ENCODE measurements at regions not wholly inside any gene's neighbourhood (a gene's known extent, or its start where the extent isn't known, plus 50 kb on each side); places are given as distances from the start of the nearest gene placed in this dataset.

GRCh38 chr4:15340332-15340731 lies 87.5 kb upstream of the C1QTNF7 start:
- no peaks in the 10 kb centered on the region for H3K27me3 ChIP-seq (replicated peaks; ENCODE audit: insufficient read depth)
- H3K27ac ChIP-seq: peak overlapping the region; percentile 24 to 47
- H3K4me3 ChIP-seq: peak overlapping the region; percentile 59
- H3K4me1 ChIP-seq (ENCODE audit: control insufficient read depth in 1 of 2, low read depth in 2 of 2): peaks cover 10 to 88% of the 10 kb centered on the region in 2 donors
- no peak for TF ChIP-seq CTCF (IDR thresholded peaks at IDR 0.05)
- ATAC-seq (ENCODE audit: insufficient number of reproducible peaks, low FRiP score, low read depth) (no peak), DNase-seq (ENCODE audit: low spot score) (no peak)
- H3K36me3 ChIP-seq: no peaks in the 10 kb centered on the region
- H3K9me3 ChIP-seq: no peaks in the 10 kb centered on the region

- TF ChIP-seq CTCF (IDR thresholded peaks at IDR 0.05): no peak
- peak overlapping the region; percentile 59 for H3K4me3 ChIP-seq
- H3K27me3 ChIP-seq (replicated peaks; ENCODE audit: insufficient read depth): no peaks in the 10 kb centered on the region
- no peaks in the 10 kb centered on the region for H3K9me3 ChIP-seq
- H3K4me1 ChIP-seq (ENCODE audit: control insufficient read depth in 1 of 2, low read depth in 2 of 2): peaks cover 10 to 90% of the 10 kb centered on the region in 2 donors
- H3K27ac ChIP-seq: peak overlapping the region; percentile 26 to 47
- DNase-seq (ENCODE audit: low spot score): no peak
- H3K36me3 ChIP-seq: no peaks in the 10 kb centered on the region
- no peak for ATAC-seq (ENCODE audit: insufficient number of reproducible peaks, low FRiP score, low read depth)
Observed at GRCh38 chr4:15340902-15341732, 86.7 kb upstream of the C1QTNF7 start.

GRCh38 chr4:15341733-15342300 lies 86.0 kb upstream of the C1QTNF7 start:
- ATAC-seq (ENCODE audit: insufficient number of reproducible peaks, low FRiP score, low read depth) (no peak), DNase-seq (ENCODE audit: low spot score) (no peak)
- no peaks in the 10 kb centered on the region for H3K27me3 ChIP-seq (replicated peaks; ENCODE audit: insufficient read depth)
- no peaks in the 10 kb centered on the region for H3K9me3 ChIP-seq
- no peak for TF ChIP-seq CTCF (IDR thresholded peaks at IDR 0.05)
- no peaks in the 10 kb centered on the region for H3K36me3 ChIP-seq
- peak overlapping the region; percentile 26 to 47 for H3K27ac ChIP-seq
- H3K4me3 ChIP-seq: no peak overlapping the region
- H3K4me1 ChIP-seq (ENCODE audit: control insufficient read depth in 1 of 2, low read depth in 2 of 2): peaks cover 10 to 84% of the 10 kb centered on the region in 2 donors

- Histone ChIP-seq H3K27me3 (replicated peaks; ENCODE audit: insufficient read depth) (no peaks in the 10 kb centered on the region), H3K27ac (no peak overlapping the region), H3K36me3 (no peaks in the 10 kb centered on the region), H3K4me3 (no peak overlapping the region), H3K9me3 (no peaks in the 10 kb centered on the region), H3K4me1 (ENCODE audit: control insufficient read depth in 1 of 2, low read depth in 2 of 2) (peaks cover 10 to 87% of the 10 kb centered on the region in 2 donors)
- no peak for TF ChIP-seq CTCF (IDR thresholded peaks at IDR 0.05)
- DNase-seq (ENCODE audit: low spot score): no peak
- ATAC-seq (ENCODE audit: insufficient number of reproducible peaks, low FRiP score, low read depth): no peak
Observed at GRCh38 chr4:15343000-15343399, 84.8 kb upstream of the C1QTNF7 start.

GRCh38 chr4:15343581-15343980 lies 84.3 kb upstream of the C1QTNF7 start:
- DNase-seq (ENCODE audit: low spot score): no peak
- Histone ChIP-seq H3K27ac (no peak overlapping the region), H3K9me3 (no peaks in the 10 kb centered on the region), H3K27me3 (replicated peaks; ENCODE audit: insufficient read depth) (no peaks in the 10 kb centered on the region), H3K4me1 (ENCODE audit: control insufficient read depth in 1 of 2, low read depth in 2 of 2) (peaks cover 14 to 87% of the 10 kb centered on the region in 2 donors), H3K36me3 (no peaks in the 10 kb centered on the region), H3K4me3 (no peak overlapping the region)
- no peak for TF ChIP-seq CTCF (IDR thresholded peaks at IDR 0.05)
- no peak for ATAC-seq (ENCODE audit: insufficient number of reproducible peaks, low FRiP score, low read depth)
